SH-SY5Y (cell line): ENCODE measurements at regions not wholly inside any gene's neighbourhood (a gene's known extent, or its start where the extent isn't known, plus 50 kb on each side); places are given as distances from the start of the nearest gene placed in this dataset.

Experiments
- GATA2 ChIP-seq: IDR thresholded peaks from 2 replicates; pipeline ENCODE4 v1.6.1; 2011; ENCODE audit warnings: mild to moderate bottlenecking, low read depth, low read length
- GATA3 ChIP-seq: IDR thresholded peaks from 2 replicates; pipeline ENCODE4 v1.6.1; 2011; ENCODE audit warnings: low read depth, mild to moderate bottlenecking, low read length, moderate library complexity

- TF ChIP-seq GATA3 (no peak), GATA2 (no peak)
Measured at GRCh38 chr11:22920939-22921565, 60.8 kb upstream of the CCDC179 start.

- no peak for TF ChIP-seq GATA2
- no peak for TF ChIP-seq GATA3
Measured at GRCh38 chr11:22922672-22923071, 62.4 kb upstream of the CCDC179 start.

- TF ChIP-seq GATA3 (no peak), GATA2 (no peak)
Measured at GRCh38 chr11:22923561-22923960, 63.3 kb upstream of the CCDC179 start.

GRCh38 chr11:22926341-22926740, 66.1 kb upstream of the CCDC179 start:
- TF ChIP-seq GATA3 (no peak), GATA2 (no peak)

GRCh38 chr11:22927793-22928192, 67.5 kb upstream of the CCDC179 start:
- TF ChIP-seq GATA2 = no peak
- no peak for TF ChIP-seq GATA3

GRCh38 chr11:22928207-22928917, 68.1 kb upstream of the CCDC179 start:
- TF ChIP-seq GATA2 (no peak), GATA3 (no peak)

GRCh38 chr11:22930816-22931594, 70.7 kb upstream of the CCDC179 start:
- TF ChIP-seq GATA2 = no peak
- TF ChIP-seq GATA3 = no peak

GRCh38 chr11:22938691-22939090, 78.4 kb upstream of the CCDC179 start:
- TF ChIP-seq GATA2 (no peak), GATA3 (no peak)

- TF ChIP-seq GATA2 (no peak), GATA3 (no peak)
Measured at GRCh38 chr11:22957786-22958185, 97.5 kb upstream of the CCDC179 start.

- TF ChIP-seq GATA3 = no peak
- TF ChIP-seq GATA2 = no peak
Measured at GRCh38 chr11:22974251-22974650, 114.0 kb upstream of the CCDC179 start.

GRCh38 chr11:22976146-22976545, 115.9 kb upstream of the CCDC179 start:
- no peak for TF ChIP-seq GATA3
- no peak for TF ChIP-seq GATA2

GRCh38 chr11:22982903-22983302, 122.6 kb upstream of the CCDC179 start:
- TF ChIP-seq GATA2 (no peak), GATA3 (no peak)

GRCh38 chr11:22984045-22984444, 123.8 kb upstream of the CCDC179 start:
- no peak for TF ChIP-seq GATA2
- TF ChIP-seq GATA3 = no peak

GRCh38 chr11:22989371-22989770, 129.1 kb upstream of the CCDC179 start:
- TF ChIP-seq GATA3 = no peak
- TF ChIP-seq GATA2 = no peak

GRCh38 chr11:22991196-22991595, 130.9 kb upstream of the CCDC179 start:
- no peak for TF ChIP-seq GATA2
- no peak for TF ChIP-seq GATA3

GRCh38 chr11:23006730-23007129, 146.5 kb upstream of the CCDC179 start:
- TF ChIP-seq GATA2 = no peak
- TF ChIP-seq GATA3 = no peak
